HEK293 (cell line): ENCODE measurements at regions not wholly inside any gene's neighbourhood (a gene's known extent, or its start where the extent isn't known, plus 50 kb on each side); places are given as distances from the start of the nearest gene placed in this dataset.

Experiments used
- CTCF ChIA-PET: fragments of 350-600 bp; formaldehyde crosslinking; extraction: SDS; loops from one replicate; lab custom pipeline; 2021; ENCODE audit warnings: antibody characterized with exemption; lab: Yijun Ruan, JAX
- POLR2A ChIA-PET: fragments of 300-600 bp; formaldehyde crosslinking; extraction: SDS; loops from one replicate; lab custom pipeline; 2020; ENCODE audit warnings: antibody characterized with exemption, inconsistent platforms; lab: Yijun Ruan, JAX
- H3K27ac ChIP-seq: fragments of 200-500 bp; sonication (Bioruptor generic); 2 replicates; pipeline ENCODE4 v1.5.1; 2014; ENCODE audit warnings: low read depth, low read length, control low read depth, inconsistent platforms; ENCODE audit errors: extremely low read depth
- H3K36me3 ChIP-seq, 2 experiments: fragments of 200-500 bp in 1 of 2; sonication (Bioruptor generic) in 1 of 2; 1 replicate in 1 of 2; 2 replicates in 1 of 2; pipeline ENCODE4 v1.5.1; 2014 to 2017; ENCODE audit warnings: inconsistent platforms in 2 of 2, low read length in 2 of 2; ENCODE audit not compliant: control insufficient read depth in 2 of 2, insufficient read depth in 1 of 2
- H3K4me1 ChIP-seq: fragments of 200-500 bp; sonication (Bioruptor generic); 2 replicates; pipeline ENCODE4 v1.5.1; 2014; ENCODE audit warnings: mild to moderate bottlenecking, low read length, inconsistent platforms; ENCODE audit not compliant: control insufficient read depth, insufficient read depth
- H3K4me3 ChIP-seq: 2 replicates; pipeline ENCODE4 v1.5.1; 2011; ENCODE audit warnings: low read depth, mild to moderate bottlenecking, control low read depth, low read length, moderate library complexity
- H3K9me3 ChIP-seq: fragments of 200-500 bp; sonication (Bioruptor generic); 2 replicates; pipeline ENCODE4 v1.5.1; 2014; ENCODE audit warnings: low read depth, low read length, inconsistent platforms; ENCODE audit not compliant: control insufficient read depth, insufficient read depth
- OVOL3 ChIP-seq: fragments of 450-650 bp; formaldehyde crosslinking; IDR thresholded peaks from 2 replicates; pipeline ENCODE4 v1.5.1; 2016; ENCODE audit warnings: missing biosample characterization, missing genetic modification characterization
- PRDM1 ChIP-seq: fragments of 450-650 bp; formaldehyde crosslinking; IDR thresholded peaks from 2 replicates; pipeline ENCODE4; 2016; ENCODE audit warnings: missing biosample characterization, missing genetic modification characterization
- REST ChIP-seq: fragments of 450-650 bp; formaldehyde crosslinking; IDR thresholded peaks from 2 replicates; pipeline ENCODE4 v1.5.1; 2016; ENCODE audit warnings: missing biosample characterization, missing genetic modification characterization
- ZBTB1 ChIP-seq: fragments of 450-650 bp; formaldehyde crosslinking; IDR thresholded peaks from 2 replicates; pipeline ENCODE4 v1.5.1; 2016; ENCODE audit warnings: missing biosample characterization, missing genetic modification characterization
- ZNF138 ChIP-seq: fragments of 450-650 bp; formaldehyde crosslinking; IDR thresholded peaks from 2 replicates; pipeline ENCODE4 v1.5.1; 2016; ENCODE audit warnings: missing biosample characterization, missing genetic modification characterization, borderline replicate concordance
- ZNF169 ChIP-seq: fragments of 450-650 bp; formaldehyde crosslinking; IDR thresholded peaks from 2 replicates; pipeline ENCODE4 v1.5.1; 2016; ENCODE audit warnings: missing biosample characterization, missing genetic modification characterization
- ZNF174 ChIP-seq: fragments of 450-650 bp; formaldehyde crosslinking; IDR thresholded peaks from 2 replicates; pipeline ENCODE4 v1.5.0; 2017; ENCODE audit warnings: missing biosample characterization, mild to moderate bottlenecking, missing genetic modification characterization
- ZNF202 ChIP-seq: fragments of 450-650 bp; formaldehyde crosslinking; IDR thresholded peaks from 2 replicates; pipeline ENCODE4 v1.5.1; 2016; ENCODE audit warnings: missing biosample characterization, missing genetic modification characterization, borderline replicate concordance
- ZNF221 ChIP-seq: fragments of 450-650 bp; formaldehyde crosslinking; IDR thresholded peaks from 2 replicates; pipeline ENCODE4 v1.5.1; 2017; ENCODE audit warnings: missing biosample characterization, missing genetic modification characterization, borderline replicate concordance
- ZNF266 ChIP-seq: fragments of 450-650 bp; formaldehyde crosslinking; IDR thresholded peaks from 2 replicates; pipeline ENCODE4 v1.5.1; 2016; ENCODE audit warnings: missing biosample characterization, missing genetic modification characterization, low read depth
- ZNF280D ChIP-seq: fragments of 450-650 bp; formaldehyde crosslinking; IDR thresholded peaks from 2 replicates; pipeline ENCODE4 v1.5.1; 2016; ENCODE audit warnings: missing biosample characterization, missing genetic modification characterization
- ZNF335 ChIP-seq: fragments of 450-650 bp; formaldehyde crosslinking; conservative IDR thresholded peaks from 2 replicates; pipeline ENCODE4 v1.5.1; 2016; ENCODE audit warnings: missing biosample characterization, missing genetic modification characterization
- ZNF514 ChIP-seq: fragments of 450-650 bp; formaldehyde crosslinking; IDR thresholded peaks from 2 replicates; pipeline ENCODE4 v1.5.1; 2016; ENCODE audit warnings: missing biosample characterization, missing genetic modification characterization
- ZNF658 ChIP-seq: fragments of 450-650 bp; formaldehyde crosslinking; IDR thresholded peaks from 2 replicates; pipeline ENCODE4; 2016; ENCODE audit warnings: missing biosample characterization, missing genetic modification characterization
- ZNF670 ChIP-seq: fragments of 450-650 bp; formaldehyde crosslinking; IDR thresholded peaks from 2 replicates; pipeline ENCODE4 v1.5.1; 2016; ENCODE audit warnings: missing biosample characterization, missing genetic modification characterization, low read depth
- ZNF677 ChIP-seq: fragments of 450-650 bp; IDR thresholded peaks from 2 replicates; pipeline ENCODE4 v1.5.0; 2018; ENCODE audit warnings: missing biosample characterization, mild to moderate bottlenecking, missing genetic modification characterization, moderate library complexity
- TF ChIP-seq, protein P1 (sequence below): fragments of 450-650 bp; IDR thresholded peaks from 2 replicates; pipeline ENCODE4 v1.5.1; 2018; ENCODE audit warnings: missing biosample characterization, missing genetic modification characterization
- TF ChIP-seq, protein P2 (sequence below): fragments of 450-650 bp; formaldehyde crosslinking; conservative IDR thresholded peaks from 2 replicates; pipeline ENCODE4 v1.5.1; 2016; ENCODE audit warnings: low read depth, missing biosample characterization, missing genetic modification characterization
- TF ChIP-seq, protein P3 (sequence below): IDR thresholded peaks from 2 replicates; pipeline ENCODE4 v1.6.1; 2011; ENCODE audit warnings: mild to moderate bottlenecking, low read depth, low read length, borderline replicate concordance

DNA sequence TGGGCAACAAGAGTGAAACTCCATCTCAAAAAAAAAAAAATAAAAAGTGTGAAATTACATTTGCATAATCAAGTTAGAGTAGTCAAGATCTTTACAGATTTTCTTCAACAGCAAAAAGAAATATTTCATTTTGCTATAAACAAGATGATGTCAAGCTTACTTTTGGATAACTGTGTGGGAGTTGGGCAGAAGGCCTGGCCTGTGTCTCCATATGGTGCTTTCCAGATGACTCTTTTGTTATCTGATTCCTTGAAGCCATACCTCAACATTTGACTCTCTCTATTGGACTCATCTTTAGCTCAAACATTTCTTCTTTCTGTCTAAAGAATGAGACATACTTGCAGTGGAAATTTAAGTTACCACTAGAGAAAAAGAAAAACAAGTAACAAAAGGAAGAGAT, 246.8 kb downstream of the MSX2 start:
- Histone ChIP-seq H3K9me3 (peaks cover 3% of the 10 kb centered on the region; the same call in 1 of the 2 replicates), H3K36me3 (no peaks in the 10 kb centered on the region), H3K4me1 (no peaks in the 10 kb centered on the region), H3K4me3 (no peak overlapping the region), H3K27ac (no peak overlapping the region)
- ChIA-PET POLR2A (no interaction called here), CTCF (no interaction called here)
- TF ChIP-seq ZNF138 (tag by site-specific recombination), result no peak
- TF ChIP-seq, protein P1, sequence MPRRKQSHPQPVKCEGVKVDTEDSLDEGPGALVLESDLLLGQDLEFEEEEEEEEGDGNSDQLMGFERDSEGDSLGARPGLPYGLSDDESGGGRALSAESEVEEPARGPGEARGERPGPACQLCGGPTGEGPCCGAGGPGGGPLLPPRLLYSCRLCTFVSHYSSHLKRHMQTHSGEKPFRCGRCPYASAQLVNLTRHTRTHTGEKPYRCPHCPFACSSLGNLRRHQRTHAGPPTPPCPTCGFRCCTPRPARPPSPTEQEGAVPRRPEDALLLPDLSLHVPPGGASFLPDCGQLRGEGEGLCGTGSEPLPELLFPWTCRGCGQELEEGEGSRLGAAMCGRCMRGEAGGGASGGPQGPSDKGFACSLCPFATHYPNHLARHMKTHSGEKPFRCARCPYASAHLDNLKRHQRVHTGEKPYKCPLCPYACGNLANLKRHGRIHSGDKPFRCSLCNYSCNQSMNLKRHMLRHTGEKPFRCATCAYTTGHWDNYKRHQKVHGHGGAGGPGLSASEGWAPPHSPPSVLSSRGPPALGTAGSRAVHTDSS (tag by site-specific recombination), result no peak
- no peak for TF ChIP-seq REST
- TF ChIP-seq, protein P2, sequence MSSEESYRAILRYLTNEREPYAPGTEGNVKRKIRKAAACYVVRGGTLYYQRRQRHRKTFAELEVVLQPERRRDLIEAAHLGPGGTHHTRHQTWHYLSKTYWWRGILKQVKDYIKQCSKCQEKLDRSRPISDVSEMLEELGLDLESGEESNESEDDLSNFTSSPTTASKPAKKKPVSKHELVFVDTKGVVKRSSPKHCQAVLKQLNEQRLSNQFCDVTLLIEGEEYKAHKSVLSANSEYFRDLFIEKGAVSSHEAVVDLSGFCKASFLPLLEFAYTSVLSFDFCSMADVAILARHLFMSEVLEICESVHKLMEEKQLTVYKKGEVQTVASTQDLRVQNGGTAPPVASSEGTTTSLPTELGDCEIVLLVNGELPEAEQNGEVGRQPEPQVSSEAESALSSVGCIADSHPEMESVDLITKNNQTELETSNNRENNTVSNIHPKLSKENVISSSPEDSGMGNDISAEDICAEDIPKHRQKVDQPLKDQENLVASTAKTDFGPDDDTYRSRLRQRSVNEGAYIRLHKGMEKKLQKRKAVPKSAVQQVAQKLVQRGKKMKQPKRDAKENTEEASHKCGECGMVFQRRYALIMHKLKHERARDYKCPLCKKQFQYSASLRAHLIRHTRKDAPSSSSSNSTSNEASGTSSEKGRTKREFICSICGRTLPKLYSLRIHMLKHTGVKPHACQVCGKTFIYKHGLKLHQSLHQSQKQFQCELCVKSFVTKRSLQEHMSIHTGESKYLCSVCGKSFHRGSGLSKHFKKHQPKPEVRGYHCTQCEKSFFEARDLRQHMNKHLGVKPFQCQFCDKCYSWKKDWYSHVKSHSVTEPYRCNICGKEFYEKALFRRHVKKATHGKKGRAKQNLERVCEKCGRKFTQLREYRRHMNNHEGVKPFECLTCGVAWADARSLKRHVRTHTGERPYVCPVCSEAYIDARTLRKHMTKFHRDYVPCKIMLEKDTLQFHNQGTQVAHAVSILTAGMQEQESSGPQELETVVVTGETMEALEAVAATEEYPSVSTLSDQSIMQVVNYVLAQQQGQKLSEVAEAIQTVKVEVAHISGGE, result no peak
- no peak for TF ChIP-seq ZNF221 (tag by site-specific recombination)
- no peak for TF ChIP-seq ZNF677
- no peak for TF ChIP-seq ZNF174 (tag by site-specific recombination)
- TF ChIP-seq ZNF670 (tag by site-specific recombination), result no peak
- TF ChIP-seq ZNF658 (tag by site-specific recombination), result no peak
- TF ChIP-seq, protein P3, sequence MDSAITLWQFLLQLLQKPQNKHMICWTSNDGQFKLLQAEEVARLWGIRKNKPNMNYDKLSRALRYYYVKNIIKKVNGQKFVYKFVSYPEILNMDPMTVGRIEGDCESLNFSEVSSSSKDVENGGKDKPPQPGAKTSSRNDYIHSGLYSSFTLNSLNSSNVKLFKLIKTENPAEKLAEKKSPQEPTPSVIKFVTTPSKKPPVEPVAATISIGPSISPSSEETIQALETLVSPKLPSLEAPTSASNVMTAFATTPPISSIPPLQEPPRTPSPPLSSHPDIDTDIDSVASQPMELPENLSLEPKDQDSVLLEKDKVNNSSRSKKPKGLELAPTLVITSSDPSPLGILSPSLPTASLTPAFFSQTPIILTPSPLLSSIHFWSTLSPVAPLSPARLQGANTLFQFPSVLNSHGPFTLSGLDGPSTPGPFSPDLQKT, result no peak
- no peak for TF ChIP-seq ZBTB1
- TF ChIP-seq ZNF202, result no peak
- TF ChIP-seq ZNF280D (tag by site-specific recombination), result no peak
- TF ChIP-seq ZNF514 (tag by site-specific recombination), result no peak
- TF ChIP-seq ZNF266, result no peak
- no peak for TF ChIP-seq PRDM1
- TF ChIP-seq OVOL3 (tag by site-specific recombination), result no peak
- no peak for TF ChIP-seq ZNF335 (tag by site-specific recombination)
- TF ChIP-seq ZNF169 (tag by site-specific recombination), result no peak
